Ishikawa (cell line): ENCODE measurements at regions not wholly inside any gene's neighbourhood (a gene's known extent, or its start where the extent isn't known, plus 50 kb on each side); places are given as distances from the start of the nearest gene placed in this dataset.

Experiments
- CEBPB ChIP-seq: IDR thresholded peaks from 2 replicates; pipeline ENCODE4 v1.6.1; 2012
- EP300 ChIP-seq: IDR thresholded peaks from 2 replicates; pipeline ENCODE4 v1.6.1; 2012; ENCODE audit warnings: borderline replicate concordance
- FOXM1 ChIP-seq: IDR thresholded peaks from 2 replicates; pipeline ENCODE4 v1.6.1; 2012; ENCODE audit warnings: low read depth, borderline replicate concordance
- MAX ChIP-seq: IDR thresholded peaks from 2 replicates; pipeline ENCODE4 v1.6.1; 2012
- NFIC ChIP-seq: IDR thresholded peaks from 2 replicates; pipeline ENCODE4 v1.6.1; 2012
- RAD21 ChIP-seq: IDR thresholded peaks from 2 replicates; pipeline ENCODE4 v1.6.1; 2012; ENCODE audit warnings: low read depth
- TAF1 ChIP-seq: IDR thresholded peaks from 2 replicates; pipeline ENCODE4 v1.6.1; 2012; ENCODE audit warnings: low read depth, mild to moderate bottlenecking
- TEAD4 ChIP-seq: IDR thresholded peaks from 2 replicates; pipeline ENCODE4 v1.6.1; 2012

- TF ChIP-seq MAX, result no peak
- no peak for TF ChIP-seq TEAD4
- no peak for TF ChIP-seq CEBPB
- TF ChIP-seq NFIC, result no peak
- no peak for TF ChIP-seq EP300
- no peak for TF ChIP-seq RAD21
- TF ChIP-seq TAF1, result no peak
- no peak for TF ChIP-seq FOXM1
These were observed 1142.8 kb downstream of the RPIA start for GRCh38 chr2:89834306-89834705.
